ENCODE measurements at regions not wholly inside any gene's neighbourhood (a gene's known extent, or its start where the extent isn't known, plus 50 kb on each side); places are given as distances from the start of the nearest gene placed in this dataset.
A peak's percentile ranks its signal among the peaks of the same experiment; 100 is the strongest.

GRCh38 chr4:77305766-77306165, 148.8 kb downstream of the CCNG2 start:
- no peaks in the 10 kb centered on the region for H3K9me3 ChIP-seq (ENCODE audit: insufficient read depth, low read length)
- H3K27ac ChIP-seq (ENCODE audit: low read depth, low read length) = no peak overlapping the region
- H3K36me3 ChIP-seq (ENCODE audit: low read length) = no peaks in the 10 kb centered on the region
- TF ChIP-seq EZH2phosphoT487 (conservative IDR thresholded peaks at IDR 0.05; ENCODE audit: low read length) (no peak), CTCF (IDR thresholded peaks at IDR 0.05; ENCODE audit: insufficient read depth, low read length, poor library complexity, severe bottlenecking) (no peak)
- no peak overlapping the region for H3K4me3 ChIP-seq (ENCODE audit: insufficient read depth, low read length, poor library complexity, severe bottlenecking)
- no peak overlapping the region for H2AFZ ChIP-seq (ENCODE audit: low read depth, low read length, severe bottlenecking)
- no peak overlapping the region for H3K9ac ChIP-seq (ENCODE audit: low read length)
- H3K4me2 ChIP-seq (ENCODE audit: low read depth, low read length, poor library complexity, severe bottlenecking) = no peak overlapping the region
- H3F3A ChIP-seq (ENCODE audit: insufficient read depth) = no peaks in the 10 kb centered on the region
- H3K79me2 ChIP-seq (ENCODE audit: insufficient read depth, low read length) = no peaks in the 10 kb centered on the region
- H4K20me1 ChIP-seq (ENCODE audit: low read depth, low read length) = no peaks in the 10 kb centered on the region
- H3K27me3 ChIP-seq (ENCODE audit: low read length) = no peaks in the 10 kb centered on the region
- no peaks in the 10 kb centered on the region for H3K9me2 ChIP-seq (replicated peaks; ENCODE audit: insufficient read depth, low read length)

- Histone ChIP-seq H3K4me2 (ENCODE audit: low read depth, low read length, poor library complexity, severe bottlenecking) (no peak overlapping the region), H3K9ac (ENCODE audit: low read length) (no peak overlapping the region), H2AFZ (ENCODE audit: low read depth, low read length, severe bottlenecking) (no peak overlapping the region), H3K27me3 (ENCODE audit: low read length) (no peaks in the 10 kb centered on the region), H3K36me3 (ENCODE audit: low read length) (no peaks in the 10 kb centered on the region), H3K4me3 (ENCODE audit: insufficient read depth, low read length, poor library complexity, severe bottlenecking) (no peak overlapping the region), H4K20me1 (ENCODE audit: low read depth, low read length) (no peaks in the 10 kb centered on the region), H3K79me2 (ENCODE audit: insufficient read depth, low read length) (no peaks in the 10 kb centered on the region), H3K27ac (ENCODE audit: low read depth, low read length) (no peak overlapping the region), H3K9me2 (replicated peaks; ENCODE audit: insufficient read depth, low read length) (no peaks in the 10 kb centered on the region), H3K9me3 (ENCODE audit: insufficient read depth, low read length) (no peaks in the 10 kb centered on the region), H3F3A (ENCODE audit: insufficient read depth) (no peaks in the 10 kb centered on the region)
- no peak for TF ChIP-seq EZH2phosphoT487 (conservative IDR thresholded peaks at IDR 0.05; ENCODE audit: low read length)
- TF ChIP-seq CTCF (IDR thresholded peaks at IDR 0.05; ENCODE audit: insufficient read depth, low read length, poor library complexity, severe bottlenecking) = no peak
Measured at GRCh38 chr4:77306496-77306895, 149.5 kb downstream of the CCNG2 start.

DNA sequence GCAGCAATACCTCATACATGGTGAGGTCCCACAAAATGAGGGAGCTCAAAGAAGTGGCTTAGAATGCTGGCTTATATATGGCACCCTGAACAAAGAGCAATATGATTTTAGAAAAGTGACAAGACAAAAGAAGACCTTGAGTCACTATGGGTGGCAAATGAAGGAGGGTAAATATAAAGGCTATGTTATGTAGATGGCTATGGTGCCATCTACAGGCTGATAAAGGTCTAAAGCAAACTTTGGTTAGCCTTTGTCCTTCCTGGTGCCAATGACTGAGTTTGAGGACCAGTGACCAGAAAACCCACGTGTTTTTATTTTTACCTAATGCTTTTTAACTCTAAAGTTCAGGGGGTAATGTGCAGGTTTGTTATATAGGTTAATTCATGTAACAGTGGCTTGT, 151.8 kb downstream of the CCNG2 start:
- no peak overlapping the region for H3K4me3 ChIP-seq (ENCODE audit: insufficient read depth, low read length, poor library complexity, severe bottlenecking)
- H4K20me1 ChIP-seq (ENCODE audit: low read depth, low read length) = no peaks in the 10 kb centered on the region
- H3K9me2 ChIP-seq (replicated peaks; ENCODE audit: insufficient read depth, low read length) = no peaks in the 10 kb centered on the region
- no peaks in the 10 kb centered on the region for H3F3A ChIP-seq (ENCODE audit: insufficient read depth)
- no peaks in the 10 kb centered on the region for H3K79me2 ChIP-seq (ENCODE audit: insufficient read depth, low read length)
- TF ChIP-seq CTCF (IDR thresholded peaks at IDR 0.05; ENCODE audit: insufficient read depth, low read length, poor library complexity, severe bottlenecking) (peak; percentile 12), EZH2phosphoT487 (conservative IDR thresholded peaks at IDR 0.05; ENCODE audit: low read length) (no peak)
- H3K9ac ChIP-seq (ENCODE audit: low read length) = no peak overlapping the region
- H3K4me2 ChIP-seq (ENCODE audit: low read depth, low read length, poor library complexity, severe bottlenecking) = no peak overlapping the region
- H3K27ac ChIP-seq (ENCODE audit: low read depth, low read length) = no peak overlapping the region
- no peaks in the 10 kb centered on the region for H3K27me3 ChIP-seq (ENCODE audit: low read length)
- H3K36me3 ChIP-seq (ENCODE audit: low read length) = no peaks in the 10 kb centered on the region
- H3K9me3 ChIP-seq (ENCODE audit: insufficient read depth, low read length) = no peaks in the 10 kb centered on the region
- no peak overlapping the region for H2AFZ ChIP-seq (ENCODE audit: low read depth, low read length, severe bottlenecking)

- TF ChIP-seq CTCF (IDR thresholded peaks at IDR 0.05; ENCODE audit: insufficient read depth, low read length, poor library complexity, severe bottlenecking) = no peak
- TF ChIP-seq EZH2phosphoT487 (conservative IDR thresholded peaks at IDR 0.05; ENCODE audit: low read length) = no peak
- Histone ChIP-seq H3K9me2 (replicated peaks; ENCODE audit: insufficient read depth, low read length) (no peaks in the 10 kb centered on the region), H3K4me2 (ENCODE audit: low read depth, low read length, poor library complexity, severe bottlenecking) (no peak overlapping the region), H2AFZ (ENCODE audit: low read depth, low read length, severe bottlenecking) (no peak overlapping the region), H3K27ac (ENCODE audit: low read depth, low read length) (no peak overlapping the region), H3K36me3 (ENCODE audit: low read length) (no peaks in the 10 kb centered on the region), H3F3A (ENCODE audit: insufficient read depth) (no peaks in the 10 kb centered on the region), H3K4me3 (ENCODE audit: insufficient read depth, low read length, poor library complexity, severe bottlenecking) (no peak overlapping the region), H3K79me2 (ENCODE audit: insufficient read depth, low read length) (no peaks in the 10 kb centered on the region), H3K9me3 (ENCODE audit: insufficient read depth, low read length) (no peaks in the 10 kb centered on the region), H3K9ac (ENCODE audit: low read length) (no peak overlapping the region), H3K27me3 (ENCODE audit: low read length) (no peaks in the 10 kb centered on the region), H4K20me1 (ENCODE audit: low read depth, low read length) (no peaks in the 10 kb centered on the region)
Measured at GRCh38 chr4:77309496-77309895, 152.5 kb downstream of the CCNG2 start.
